ENCODE measurements at regions not wholly inside any gene's neighbourhood (a gene's known extent, or its start where the extent isn't known, plus 50 kb on each side); places are given as distances from the start of the nearest gene placed in this dataset.

- Histone ChIP-seq H3K4me3 (no peak overlapping the region), H3K9me3 (no peaks in the 10 kb centered on the region), H3K27ac (peak overlapping the region in 3 of 4 donors; percentile 6 to 31 (median 15)), H3K36me3 (replicated peaks in 1 of 2; ENCODE audit: insufficient read depth in 1 of 2, low read depth in 2 of 2) (no peaks in the 10 kb centered on the region), H3K27me3 (no peaks in the 10 kb centered on the region), H3K4me1 (peaks cover 53% of the 10 kb centered on the region)
- no peak for DNase-seq
- TF ChIP-seq, protein P1, sequence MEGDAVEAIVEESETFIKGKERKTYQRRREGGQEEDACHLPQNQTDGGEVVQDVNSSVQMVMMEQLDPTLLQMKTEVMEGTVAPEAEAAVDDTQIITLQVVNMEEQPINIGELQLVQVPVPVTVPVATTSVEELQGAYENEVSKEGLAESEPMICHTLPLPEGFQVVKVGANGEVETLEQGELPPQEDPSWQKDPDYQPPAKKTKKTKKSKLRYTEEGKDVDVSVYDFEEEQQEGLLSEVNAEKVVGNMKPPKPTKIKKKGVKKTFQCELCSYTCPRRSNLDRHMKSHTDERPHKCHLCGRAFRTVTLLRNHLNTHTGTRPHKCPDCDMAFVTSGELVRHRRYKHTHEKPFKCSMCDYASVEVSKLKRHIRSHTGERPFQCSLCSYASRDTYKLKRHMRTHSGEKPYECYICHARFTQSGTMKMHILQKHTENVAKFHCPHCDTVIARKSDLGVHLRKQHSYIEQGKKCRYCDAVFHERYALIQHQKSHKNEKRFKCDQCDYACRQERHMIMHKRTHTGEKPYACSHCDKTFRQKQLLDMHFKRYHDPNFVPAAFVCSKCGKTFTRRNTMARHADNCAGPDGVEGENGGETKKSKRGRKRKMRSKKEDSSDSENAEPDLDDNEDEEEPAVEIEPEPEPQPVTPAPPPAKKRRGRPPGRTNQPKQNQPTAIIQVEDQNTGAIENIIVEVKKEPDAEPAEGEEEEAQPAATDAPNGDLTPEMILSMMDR (IDR thresholded peaks at IDR 0.05) = no peak
- TF ChIP-seq POLR2A (IDR thresholded peaks at IDR 0.05) = no peak
- ATAC-seq = no peak
- intact Hi-C loops (cut with DNase I) = no loop called here
These were observed 100.9 kb upstream of the NEUROD1 start for GRCh38 chr2:181781078-181781786.

DNA sequence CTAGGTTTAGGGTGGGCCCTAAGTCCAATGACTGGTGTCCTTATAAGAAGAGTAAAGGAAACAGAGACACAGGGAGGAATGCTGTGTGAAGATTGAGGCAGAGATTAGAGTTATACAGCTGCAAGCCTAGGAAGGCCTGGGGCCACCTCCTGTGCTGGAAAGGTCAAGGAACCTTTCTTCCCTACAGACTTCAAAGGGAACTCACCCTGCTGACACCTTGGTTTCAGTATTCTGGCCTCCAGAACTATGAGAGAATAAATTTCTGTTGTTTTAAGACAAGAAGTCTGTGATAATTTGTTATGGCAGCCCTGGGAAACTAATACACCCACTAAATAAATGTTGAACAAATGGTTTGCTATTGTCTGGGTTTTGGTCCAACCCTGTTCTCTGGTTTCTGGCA lies 102.3 kb upstream of the NEUROD1 start:
- no peak for TF ChIP-seq POLR2A (IDR thresholded peaks at IDR 0.05)
- TF ChIP-seq, protein P1 (IDR thresholded peaks at IDR 0.05) = no peak
- DNase-seq (no peak), ATAC-seq (peak; percentile 33)
- Histone ChIP-seq H3K4me1 (peaks cover 51% of the 10 kb centered on the region), H3K4me3 (no peak overlapping the region), H3K36me3 (replicated peaks in 1 of 2; ENCODE audit: insufficient read depth in 1 of 2, low read depth in 2 of 2) (no peaks in the 10 kb centered on the region), H3K27me3 (no peaks in the 10 kb centered on the region), H3K9me3 (no peaks in the 10 kb centered on the region), H3K27ac (peak overlapping the region in 1 of 4 donors; percentile 4)
- intact Hi-C loops (cut with DNase I) = no loop called here

- peaks cover 39% of the 10 kb centered on the region for H3K4me1 ChIP-seq
- no peak overlapping the region for H3K27ac ChIP-seq
- DNase-seq (no peak), ATAC-seq (no peak)
- H3K27me3 ChIP-seq = no peaks in the 10 kb centered on the region
- intact Hi-C loops (cut with DNase I) = no loop called here
- no peaks in the 10 kb centered on the region for H3K36me3 ChIP-seq (replicated peaks in 1 of 2; ENCODE audit: insufficient read depth in 1 of 2, low read depth in 2 of 2)
- no peak overlapping the region for H3K4me3 ChIP-seq
- H3K9me3 ChIP-seq = no peaks in the 10 kb centered on the region
- WGBS, 2 donors = 40 to 48% methylated on average over 3 of the region's 3 CpGs
- no peak for TF ChIP-seq POLR2A (IDR thresholded peaks at IDR 0.05)
- TF ChIP-seq, protein P1 (IDR thresholded peaks at IDR 0.05) = no peak
These were observed 104.2 kb upstream of the NEUROD1 start for GRCh38 chr2:181784556-181784955.

DNA sequence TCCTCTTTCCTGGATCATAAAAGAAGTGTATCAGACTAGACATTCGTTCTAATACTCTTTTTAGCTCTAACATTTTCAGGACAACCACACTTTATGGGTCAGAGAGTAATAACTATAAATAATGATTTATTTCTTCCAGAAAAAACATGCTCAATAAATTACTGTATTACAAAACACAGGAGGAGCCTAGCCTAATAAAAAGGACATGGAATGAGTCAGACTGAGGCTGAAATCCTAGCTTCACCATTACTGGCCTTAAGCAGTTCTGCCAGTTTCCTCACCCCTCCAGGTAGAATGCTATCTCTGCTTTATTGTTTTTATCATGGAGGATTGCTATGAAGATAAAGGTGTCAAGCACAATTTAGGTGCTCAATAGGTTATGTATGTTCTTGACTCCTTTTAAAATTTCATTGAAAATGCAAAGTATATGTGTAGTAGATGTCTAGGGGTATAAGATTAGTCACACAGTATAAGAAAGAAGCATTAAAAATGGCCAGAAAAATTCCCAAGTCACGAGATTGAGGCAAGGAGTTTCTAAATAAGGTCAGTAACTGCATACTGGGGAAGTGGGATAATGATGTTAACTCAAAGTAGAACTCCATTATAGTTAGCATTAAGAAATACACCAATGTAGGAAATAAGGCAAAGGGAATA lies 105.5 kb upstream of the NEUROD1 start:
- Histone ChIP-seq H3K4me1 (peaks cover 36% of the 10 kb centered on the region), H3K27me3 (no peaks in the 10 kb centered on the region), H3K9me3 (no peaks in the 10 kb centered on the region), H3K27ac (no peak overlapping the region), H3K36me3 (replicated peaks in 1 of 2; ENCODE audit: insufficient read depth in 1 of 2, low read depth in 2 of 2) (no peaks in the 10 kb centered on the region), H3K4me3 (no peak overlapping the region)
- ATAC-seq (no peak), DNase-seq (no peak)
- WGBS, 2 donors = 58 to 70% methylated on average over 2 of the region's 2 CpGs
- TF ChIP-seq, protein P1 (IDR thresholded peaks at IDR 0.05) = no peak
- no peak for TF ChIP-seq POLR2A (IDR thresholded peaks at IDR 0.05)
- intact Hi-C loops (cut with DNase I) = no loop called here
